H1 (cell line): ENCODE measurements at regions not wholly inside any gene's neighbourhood (a gene's known extent, or its start where the extent isn't known, plus 50 kb on each side); places are given as distances from the start of the nearest gene placed in this dataset.

ENCODE experiments used
- CTCF ChIA-PET: fragments of 300-600 bp; sonication (Branson Sonifier 250); formaldehyde crosslinking; loops from one replicate; lab custom pipeline; 2021; ENCODE audit not compliant: partially characterized antibody; lab: Charles Lee
- POLR2A ChIA-PET: fragments of 300-600 bp; sonication (Branson Sonifier 250); formaldehyde crosslinking; loops from one replicate; lab custom pipeline; 2021; ENCODE audit warnings: inconsistent platforms; ENCODE audit not compliant: partially characterized antibody; lab: Charles Lee
- DNase-seq, 2 experiments: peaks; one replicate each; pipeline versions ENCODE4 v3.0.0 to v3.0.0-alpha.2; 2010 to 2022; ENCODE audit warnings: low spot score in 2 of 2, low read depth in 1 of 2, mixed read lengths in 1 of 2
- FAIRE-seq: peaks from 2 replicates; lab custom pipeline; 2011; peaks lifted over from hg19 to GRCh38; lab: Jason Lieb, UNC
- H2AFZ ChIP-seq: 2 replicates; pipeline ENCODE4 v1.8.1; 2012; ENCODE audit warnings: low read length, inconsistent platforms
- H2AK5ac ChIP-seq: 2 replicates; pipeline ENCODE4 v1.6.1; 2013; ENCODE audit warnings: low read depth, low read length
- H2BK120ac ChIP-seq: replicated peaks from 2 replicates; pipeline ENCODE3; 2013; ENCODE audit warnings: low read depth, low read length, inconsistent platforms
- H2BK12ac ChIP-seq: 2 replicates; pipeline ENCODE4 v1.6.1; 2013; ENCODE audit warnings: low read depth, low read length
- H2BK15ac ChIP-seq: 2 replicates; pipeline ENCODE4 v1.6.1; 2013; ENCODE audit warnings: low read length
- H2BK20ac ChIP-seq: 2 replicates; pipeline ENCODE4 v1.6.1; 2013; ENCODE audit warnings: low read length
- H2BK5ac ChIP-seq: 2 replicates; pipeline ENCODE4 v1.6.1; 2013; ENCODE audit warnings: low read depth, low read length
- H3K14ac ChIP-seq: 2 replicates; pipeline ENCODE4 v1.6.1; 2013; ENCODE audit warnings: inconsistent platforms; ENCODE audit not compliant: insufficient read length
- H3K18ac ChIP-seq: 2 replicates; pipeline ENCODE4 v1.6.1; 2013; ENCODE audit warnings: low read length; ENCODE audit errors: extremely low read depth
- H3K23ac ChIP-seq: 2 replicates; pipeline ENCODE4 v1.6.1; 2013; ENCODE audit warnings: inconsistent platforms; ENCODE audit not compliant: insufficient read length
- H3K23me2 ChIP-seq: 2 replicates; pipeline ENCODE4 v1.6.1; 2013; ENCODE audit warnings: low read depth, low read length
- H3K27ac ChIP-seq: 2 replicates; pipeline ENCODE4 v1.6.1; 2011; ENCODE audit warnings: low read depth, low read length, inconsistent platforms
- H3K27me3 ChIP-seq, 4 experiments: replicated peaks in 1 of 4; 1 replicate in 1 of 4; 2 replicates in 3 of 4; pipeline versions ENCODE4 v1.6.1 to v1.8.1; 2011 to 2013; ENCODE audit warnings: low read length in 3 of 4, mild to moderate bottlenecking in 3 of 4, inconsistent platforms in 2 of 4, mixed read lengths in 2 of 4, moderate library complexity in 1 of 4; ENCODE audit not compliant: control insufficient read depth in 3 of 4, insufficient read depth in 3 of 4; ENCODE audit errors: extremely low read depth in 1 of 4
- H3K36me3 ChIP-seq, 4 experiments: 2 replicates each; pipeline versions ENCODE4 v1.6.1 to v1.8.1; 2011 to 2013; ENCODE audit warnings: mild to moderate bottlenecking in 4 of 4, low read length in 3 of 4, moderate library complexity in 2 of 4, control low read depth in 1 of 4, inconsistent platforms in 1 of 4; ENCODE audit not compliant: insufficient read depth in 4 of 4, control insufficient read depth in 2 of 4
- H3K4ac ChIP-seq: replicated peaks from 2 replicates; pipeline ENCODE3; 2013; ENCODE audit warnings: low read length, low read depth, mixed read lengths, inconsistent platforms; ENCODE audit not compliant: insufficient read length
- H3K4me1 ChIP-seq, 4 experiments: replicated peaks in 1 of 4; 1 replicate in 1 of 4; 2 replicates in 3 of 4; pipeline versions ENCODE4 v1.6.1 to v1.8.1; 2011 to 2013; ENCODE audit warnings: low read length in 3 of 4, inconsistent platforms in 2 of 4, mixed read lengths in 1 of 4; ENCODE audit not compliant: insufficient read depth in 4 of 4, control insufficient read depth in 3 of 4
- H3K4me2 ChIP-seq, 2 experiments: 2 replicates each; pipeline versions ENCODE4 v1.6.1 to v1.8.1; 2011 to 2013; ENCODE audit warnings: low read depth in 2 of 2, low read length in 2 of 2, control low read depth in 1 of 2, inconsistent platforms in 1 of 2, mild to moderate bottlenecking in 1 of 2; ENCODE audit not compliant: insufficient read depth in 1 of 2
- H3K4me3 ChIP-seq, 4 experiments: fragments of 200-600, 300-600 bp in 1 of 4; sonication (generic), shearing (Covaris generic), sonication (Bioruptor Twin) in 1 of 4; 2 replicates each; pipeline versions ENCODE4 v1.5.1 to v1.8.1; 2011 to 2016; ENCODE audit warnings: low read length in 4 of 4, low read depth in 3 of 4, control low read depth in 2 of 4, inconsistent platforms in 2 of 4, mild to moderate bottlenecking in 2 of 4, mixed read lengths in 1 of 4, moderate library complexity in 1 of 4; ENCODE audit not compliant: insufficient read depth in 2 of 4; ENCODE audit errors: extremely low read depth in 1 of 4
- H3K56ac ChIP-seq: replicated peaks from 2 replicates; pipeline ENCODE3; 2013; ENCODE audit warnings: low read depth, mild to moderate bottlenecking, mixed read lengths, low read length, inconsistent platforms; ENCODE audit not compliant: insufficient read length
- H3K79me1 ChIP-seq: 2 replicates; pipeline ENCODE4 v1.6.1; 2013; ENCODE audit warnings: low read depth, low read length, control low read depth
- H3K79me2 ChIP-seq, 2 experiments: 2 replicates each; pipeline versions ENCODE4 v1.6.1 to v1.8.1; 2012 to 2013; ENCODE audit warnings: low read length in 2 of 2, mild to moderate bottlenecking in 2 of 2, inconsistent platforms in 1 of 2; ENCODE audit not compliant: insufficient read depth in 2 of 2, control insufficient read depth in 1 of 2
- H3K9ac ChIP-seq, 4 experiments: replicated peaks in 1 of 4; 1 replicate in 1 of 4; 2 replicates in 3 of 4; pipeline versions ENCODE4 v1.6.1 to v1.8.1; 2011 to 2013; ENCODE audit warnings: low read depth in 3 of 4, low read length in 3 of 4, control low read depth in 2 of 4, mild to moderate bottlenecking in 2 of 4, moderate library complexity in 2 of 4, inconsistent platforms in 1 of 4; ENCODE audit errors: extremely low read depth in 1 of 4
- H3K9me3 ChIP-seq, 2 experiments: 2 replicates each; pipeline versions ENCODE4 v1.6.1 to v1.8.1; 2012 to 2013; ENCODE audit warnings: mild to moderate bottlenecking in 2 of 2, moderate library complexity in 2 of 2, control low read depth in 1 of 2, inconsistent platforms in 1 of 2, low read depth in 1 of 2, low read length in 1 of 2, mixed read lengths in 1 of 2; ENCODE audit not compliant: insufficient read depth in 2 of 2
- H4K20me1 ChIP-seq, 2 experiments: replicated peaks in 1 of 2; 2 replicates each; pipeline versions ENCODE3 to v1.8.1; 2011 to 2013; ENCODE audit warnings: inconsistent platforms in 2 of 2, low read length in 2 of 2, mild to moderate bottlenecking in 1 of 2; ENCODE audit not compliant: insufficient read depth in 2 of 2, control insufficient read depth in 1 of 2
- H4K5ac ChIP-seq: 2 replicates; pipeline ENCODE4 v1.6.1; 2013; ENCODE audit warnings: low read length, low read depth, mixed read lengths, inconsistent platforms; ENCODE audit not compliant: insufficient read length
- H4K8ac ChIP-seq: 2 replicates; pipeline ENCODE4 v1.8.0; 2013; ENCODE audit warnings: mild to moderate bottlenecking, moderate library complexity, low read length, inconsistent platforms; ENCODE audit not compliant: insufficient read depth; ENCODE audit errors: extremely low read depth
- H4K91ac ChIP-seq: replicated peaks from 2 replicates; pipeline ENCODE3; 2013; ENCODE audit warnings: low read length, mixed read lengths, inconsistent platforms; ENCODE audit not compliant: insufficient read length
- ASH2L ChIP-seq: fragments of 200-600, 300-600 bp; sonication (generic); IDR thresholded peaks from one replicate; pipeline ENCODE4 v1.7.1; 2017; ENCODE audit warnings: low read length
- BRCA1 ChIP-seq: IDR thresholded peaks from 2 replicates; pipeline ENCODE4 v1.6.1; 2012; ENCODE audit warnings: low read depth, low read length, improper control_type of control experiment
- NANOG ChIP-seq: IDR thresholded peaks from 2 replicates; pipeline ENCODE4 v1.6.1; 2011; ENCODE audit warnings: low read length, low read depth, mild to moderate bottlenecking, inconsistent platforms; ENCODE audit not compliant: insufficient read depth, poor library complexity, severe bottlenecking
- WGBS, 2 experiments: shearing (Covaris generic) in 1 of 2; methylation state at CpG; one replicate each; pipeline versions ENCODE4 v1.1.6 to v1.1.7; 2013 to 2015; ENCODE audit warnings: low lambda C conversion rate in 2 of 2, mixed read lengths in 2 of 2, inconsistent platforms in 1 of 2, low coverage in 1 of 2, missing lambda C conversion rate in 1 of 2; ENCODE audit not compliant: insufficient replicate concordance in 2 of 2, insufficient coverage in 1 of 2, insufficient read length in 1 of 2; ENCODE audit errors: extremely low coverage in 1 of 2, missing lambda C conversion rate in 1 of 2; 5-methylcytosine and 5-hydroxymethylcytosine counted together

GRCh38 chr2:129768485-129769184, 210.8 kb upstream of the RAB6C start:
- no peak overlapping the region for H4K8ac ChIP-seq
- no peaks in the 10 kb centered on the region for H4K20me1 ChIP-seq
- no peak overlapping the region for H4K5ac ChIP-seq
- no peak for FAIRE-seq
- H2BK15ac ChIP-seq: no peak overlapping the region
- no peaks in the 10 kb centered on the region for H3K79me1 ChIP-seq
- peaks cover 0 to 6% (median 0%) of the 10 kb centered on the region in 4 experiments; a peak in 2 of 7 replicates for H3K4me1 ChIP-seq
- no peaks in the 10 kb centered on the region for H3K23me2 ChIP-seq
- POLR2A ChIA-PET: interaction anchor here (1.3 kb wide), 1 partner anchor 16 kb away, joined by 3 read pairs; no protein-coding TSS in a partner anchor
- no peak overlapping the region for H2BK12ac ChIP-seq
- no peak overlapping the region for H2AK5ac ChIP-seq
- H4K91ac ChIP-seq: no peak overlapping the region
- 94% methylated on average over 10 of the region's 11 CpGs; no CpG with 5 or more reads in 1 of the 2 experiments for WGBS, 2 experiments
- no peak overlapping the region for H3K4me2 ChIP-seq
- H3K23ac ChIP-seq: no peak overlapping the region
- DNase-seq: no peak
- H3K14ac ChIP-seq: no peak overlapping the region
- H3K4me3 ChIP-seq: no peak overlapping the region
- H3K79me2 ChIP-seq: no peaks in the 10 kb centered on the region
- H2BK20ac ChIP-seq: no peak overlapping the region
- CTCF ChIA-PET: interaction anchor here (0.8 to 4.8 kb wide), 8 partner anchors 8 to 402 kb away, joined by 3 to 18 read pairs (median 4); no protein-coding TSS in a partner anchor
- H3K36me3 ChIP-seq: no peaks in the 10 kb centered on the region
- TF ChIP-seq NANOG (no peak), BRCA1 (no peak), ASH2L (no peak)
- no peak overlapping the region for H2BK120ac ChIP-seq
- H3K27ac ChIP-seq: no peak overlapping the region
- no peak overlapping the region for H3K56ac ChIP-seq
- no peaks in the 10 kb centered on the region for H3K27me3 ChIP-seq
- H2AFZ ChIP-seq: no peak overlapping the region
- no peaks in the 10 kb centered on the region for H3K9me3 ChIP-seq
- H3K4ac ChIP-seq: no peak overlapping the region
- no peak overlapping the region for H2BK5ac ChIP-seq
- no peak overlapping the region for H3K18ac ChIP-seq
- H3K9ac ChIP-seq: no peak overlapping the region
